Testis (tissue), 2 donors: ENCODE measurements at regions not wholly inside any gene's neighbourhood (a gene's known extent, or its start where the extent isn't known, plus 50 kb on each side); places are given as distances from the start of the nearest gene placed in this dataset.

Experiments used
- DNase-seq: peaks from one replicate; pipeline ENCODE4 v3.0.0-alpha.2; 2019
- H3K27ac ChIP-seq, 2 donors: fragments of 200-600 bp; sonication (generic); one replicate each; pipeline ENCODE4 v1.5.1; 2019
- H3K27me3 ChIP-seq: fragments of 200-600 bp; sonication (generic); one replicate; pipeline ENCODE4 v1.5.1; 2019
- H3K36me3 ChIP-seq: fragments of 200-600 bp; sonication (generic); one replicate; pipeline ENCODE4 v1.5.1; 2017; ENCODE audit warnings: low read depth; ENCODE audit errors: missing control alignments
- H3K4me1 ChIP-seq: fragments of 200-600 bp; sonication (generic); one replicate; pipeline ENCODE4 v1.5.1; 2019
- H3K4me3 ChIP-seq, 2 donors: fragments of 200-600 bp; sonication (generic); one replicate each; pipeline ENCODE4 v1.5.1; 2017 to 2019
- H3K9me3 ChIP-seq: fragments of 200-600 bp; sonication (generic); one replicate; pipeline ENCODE4 v1.5.1; 2017
- CTCF ChIP-seq, 3 experiments: fragments of 450-650 bp in 2 of 3; fragments of 200-600 bp in 1 of 3; sonication (generic) in 1 of 3; IDR thresholded peaks; one replicate each; pipeline ENCODE4 v1.5.1; 2016 to 2019; ENCODE audit warnings: antibody characterized with exemption in 3 of 3, mild to moderate bottlenecking in 2 of 3, moderate library complexity in 1 of 3
- POLR2A ChIP-seq: fragments of 450-650 bp; IDR thresholded peaks from one replicate; pipeline ENCODE4 v1.6.1; 2017; ENCODE audit warnings: antibody characterized with exemption, mild to moderate bottlenecking, moderate library complexity
- WGBS, 2 donors: methylation state at CpG; one replicate each; pipeline ENCODE4 v1.1.5; 2018; 5-methylcytosine and 5-hydroxymethylcytosine counted together
- intact Hi-C: fragments of 100-400 bp; cut with DNase I; formaldehyde crosslinking; loops from one replicate; pipeline ENCODE4 v1.15.1; 2023; ENCODE audit warnings: low total_unique reads

DNA sequence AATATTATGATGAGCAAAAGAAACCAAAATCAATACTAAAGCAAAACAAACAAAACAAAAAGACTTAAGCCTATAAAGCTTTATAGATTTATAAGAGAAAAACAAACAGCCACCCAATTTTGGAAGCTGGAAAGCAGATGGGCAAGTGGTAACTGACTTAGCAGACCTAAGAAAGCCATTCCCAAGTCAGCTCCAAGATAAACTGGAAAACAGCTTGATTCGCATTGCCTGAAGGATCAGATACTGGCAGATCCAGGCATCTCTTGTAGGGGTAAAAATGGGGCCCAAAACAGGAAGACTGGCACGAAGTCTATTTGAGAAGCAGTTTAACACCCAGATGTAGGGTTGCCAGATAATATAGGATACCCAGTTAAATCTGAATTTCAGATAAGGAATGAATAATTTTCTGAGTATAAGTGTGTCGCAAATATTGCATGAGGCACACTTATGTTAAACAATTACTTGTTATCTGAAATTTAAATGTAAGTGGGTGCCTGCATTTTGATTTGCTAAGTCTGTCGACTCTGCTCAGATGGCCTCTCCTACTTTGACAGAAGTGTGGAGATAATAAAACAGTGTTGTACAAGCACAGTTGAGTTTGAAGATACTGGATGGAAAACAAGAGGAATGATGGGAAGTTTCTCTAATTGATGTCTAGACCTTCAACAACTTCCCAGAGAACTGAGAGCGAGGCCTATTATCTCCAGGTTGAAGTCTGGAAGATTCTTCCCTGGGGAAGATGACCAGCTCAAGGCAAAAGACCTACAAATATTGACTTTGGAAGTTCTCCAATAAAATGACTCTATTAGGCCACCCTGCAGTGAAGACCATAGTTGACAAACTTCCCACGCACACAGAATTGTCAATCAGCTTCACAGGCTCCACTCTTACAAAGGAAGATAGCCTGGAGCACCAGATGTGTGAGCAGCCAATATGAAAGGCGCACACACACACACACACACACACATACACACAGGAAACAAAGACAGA lies 113.4 kb downstream of the FAM50B start:
- no peaks in the 10 kb centered on the region for H3K4me1 ChIP-seq
- no peak overlapping the region for H3K27ac ChIP-seq
- H3K27me3 ChIP-seq = no peaks in the 10 kb centered on the region
- H3K9me3 ChIP-seq = no peaks in the 10 kb centered on the region
- no peak overlapping the region for H3K4me3 ChIP-seq
- no peaks in the 10 kb centered on the region for H3K36me3 ChIP-seq
- intact Hi-C loops = no loop called here
- no peak for DNase-seq
- WGBS, 2 donors = 85 to 86% methylated on average over 7 of the region's 7 CpGs
- no peak for TF ChIP-seq CTCF (IDR thresholded peaks at IDR 0.05)
- no peak for TF ChIP-seq POLR2A

DNA sequence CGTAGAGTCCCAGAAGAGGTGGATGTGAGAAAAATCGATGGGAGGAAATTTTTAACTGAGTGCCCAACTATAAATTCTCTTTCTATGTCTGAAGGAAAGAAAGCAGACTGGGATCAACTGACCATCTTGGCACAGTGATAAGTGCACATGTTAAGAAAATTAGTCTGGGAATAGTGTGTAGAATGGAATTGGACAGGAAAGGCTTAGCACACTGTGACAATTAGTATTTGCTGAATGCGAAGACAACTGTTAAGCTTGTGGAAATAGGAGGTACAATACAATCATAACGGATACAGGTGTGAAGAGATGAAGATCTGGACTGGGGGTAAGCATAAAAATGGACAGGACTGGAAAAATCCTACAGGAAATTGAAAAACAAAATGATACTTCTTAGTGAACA lies 114.3 kb downstream of the FAM50B start:
- Histone ChIP-seq H3K27ac (no peak overlapping the region), H3K36me3 (no peaks in the 10 kb centered on the region), H3K27me3 (no peaks in the 10 kb centered on the region), H3K9me3 (no peaks in the 10 kb centered on the region), H3K4me3 (no peak overlapping the region), H3K4me1 (no peaks in the 10 kb centered on the region)
- no peak for TF ChIP-seq POLR2A
- TF ChIP-seq CTCF (IDR thresholded peaks at IDR 0.05) = no peak
- intact Hi-C loops = no loop called here
- 71 to 83% methylated on average over 4 of the region's 4 CpGs for WGBS, 2 donors
- no peak for DNase-seq

- Histone ChIP-seq H3K36me3 (no peaks in the 10 kb centered on the region), H3K27ac (no peak overlapping the region), H3K4me1 (no peaks in the 10 kb centered on the region), H3K4me3 (no peak overlapping the region), H3K9me3 (no peaks in the 10 kb centered on the region), H3K27me3 (no peaks in the 10 kb centered on the region)
- intact Hi-C loops = no loop called here
- TF ChIP-seq CTCF (IDR thresholded peaks at IDR 0.05) (no peak), POLR2A (no peak)
- DNase-seq = no peak
- 82 to 91% methylated on average over 12 of the region's 12 CpGs for WGBS, 2 donors
These were observed 113.7 kb downstream of the FAM217A start for GRCh38 chr6:3965071-3965718.

DNA sequence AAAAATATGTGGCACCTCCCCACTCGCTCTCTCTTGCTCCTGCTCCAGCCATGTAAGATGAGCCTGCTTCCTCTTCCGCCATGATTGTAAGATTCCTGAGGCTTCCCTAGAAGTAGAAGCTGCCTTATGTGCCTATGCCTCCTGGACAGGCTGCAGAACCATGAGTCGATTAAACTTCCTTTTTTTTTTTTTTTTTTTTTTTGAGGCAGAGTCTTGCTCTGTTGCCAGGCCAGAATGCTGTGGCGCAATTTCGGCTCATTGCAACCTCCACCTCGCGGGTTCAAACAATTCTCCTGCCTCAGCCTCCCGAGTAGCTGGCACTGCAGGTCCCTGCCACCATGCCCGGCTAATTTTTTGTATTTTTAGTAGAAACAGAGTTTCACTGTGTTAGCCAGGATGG lies 112.5 kb downstream of the FAM217A start:
- intact Hi-C loops = no loop called here
- H3K4me1 ChIP-seq = no peaks in the 10 kb centered on the region
- WGBS, 2 donors = 88 to 98% methylated on average over 9 of the region's 9 CpGs
- H3K9me3 ChIP-seq = no peaks in the 10 kb centered on the region
- no peak for DNase-seq
- no peak overlapping the region for H3K4me3 ChIP-seq
- H3K36me3 ChIP-seq = no peaks in the 10 kb centered on the region
- no peaks in the 10 kb centered on the region for H3K27me3 ChIP-seq
- no peak overlapping the region for H3K27ac ChIP-seq
- TF ChIP-seq CTCF (IDR thresholded peaks at IDR 0.05) = no peak
- TF ChIP-seq POLR2A = no peak
